NCI-H1105 (cell line): ENCODE measurements at regions not wholly inside any gene's neighbourhood (a gene's known extent, or its start where the extent isn't known, plus 50 kb on each side); places are given as distances from the start of the nearest gene placed in this dataset.
A peak's percentile ranks its signal among the peaks of the same experiment; 100 is the strongest.

Source experiments
- DNase-seq: peaks from one replicate; lab custom pipeline; 2025; lab: John Stamatoyannopoulos, UW

DNA sequence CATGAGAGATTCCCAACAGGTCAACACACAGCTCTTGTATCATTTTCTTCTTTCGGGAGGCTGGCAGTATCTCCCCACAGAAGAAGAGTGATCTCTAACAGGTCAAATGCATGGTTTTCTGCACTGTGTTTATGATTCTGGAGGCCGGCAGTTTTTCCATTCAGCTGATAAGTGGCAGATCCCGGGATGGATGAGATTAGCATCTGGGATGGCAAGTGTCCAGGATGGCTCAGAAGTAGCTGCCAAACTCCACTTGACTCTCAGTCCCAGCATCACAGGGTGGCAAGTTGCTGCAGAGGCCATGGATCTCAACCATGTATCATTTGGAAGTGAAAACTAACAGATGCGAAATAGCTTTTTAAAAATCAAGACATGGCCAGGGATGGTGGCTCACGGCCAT lies 97.8 kb upstream of the SLC44A1 start:
- peak; percentile 68 for DNase-seq

DNA sequence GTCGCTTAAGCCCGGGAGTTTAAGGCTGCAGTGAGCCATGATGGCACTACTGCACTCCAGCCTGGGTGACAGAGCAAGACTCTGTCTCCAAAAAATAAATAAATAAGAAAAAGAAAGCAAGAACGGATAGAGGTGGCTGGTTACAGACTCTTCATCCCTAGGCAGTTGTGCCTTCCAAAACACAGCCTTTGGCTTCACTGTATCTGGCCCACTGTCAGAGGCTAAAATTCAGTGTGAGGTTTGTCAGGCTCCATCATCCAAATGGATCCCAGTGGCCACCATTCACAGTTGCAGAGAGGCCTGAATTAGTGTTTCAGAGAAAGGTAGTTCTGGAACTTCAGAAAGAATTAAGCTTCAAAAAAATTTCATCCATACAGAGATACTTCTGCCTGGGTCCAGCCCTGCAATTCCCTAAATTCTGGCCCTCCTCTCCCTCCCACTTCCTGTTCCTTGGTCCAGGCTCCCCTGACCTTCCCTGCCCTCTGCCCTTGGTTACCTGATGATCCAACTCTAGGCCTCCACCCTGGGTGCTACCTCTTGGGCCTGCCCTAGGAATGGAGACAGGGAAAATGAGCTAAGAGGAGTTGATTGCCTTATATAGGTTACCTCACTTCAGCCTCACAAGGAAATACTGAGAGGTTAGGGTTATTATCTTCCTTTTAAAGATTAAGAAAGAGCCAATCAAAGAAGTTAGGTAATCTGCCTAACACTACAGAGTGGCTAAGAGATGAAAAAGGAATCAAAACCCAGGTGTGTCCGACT lies 97.2 kb upstream of the SLC44A1 start:
- DNase-seq = no peak

GRCh38 chr9:105148328-105149006 lies 96.0 kb upstream of the SLC44A1 start:
- no peak for DNase-seq

GRCh38 chr9:105150991-105151685 lies 93.3 kb upstream of the SLC44A1 start:
- DNase-seq = no peak

GRCh38 chr9:105151686-105151995 lies 92.8 kb upstream of the SLC44A1 start:
- DNase-seq = no peak

DNA sequence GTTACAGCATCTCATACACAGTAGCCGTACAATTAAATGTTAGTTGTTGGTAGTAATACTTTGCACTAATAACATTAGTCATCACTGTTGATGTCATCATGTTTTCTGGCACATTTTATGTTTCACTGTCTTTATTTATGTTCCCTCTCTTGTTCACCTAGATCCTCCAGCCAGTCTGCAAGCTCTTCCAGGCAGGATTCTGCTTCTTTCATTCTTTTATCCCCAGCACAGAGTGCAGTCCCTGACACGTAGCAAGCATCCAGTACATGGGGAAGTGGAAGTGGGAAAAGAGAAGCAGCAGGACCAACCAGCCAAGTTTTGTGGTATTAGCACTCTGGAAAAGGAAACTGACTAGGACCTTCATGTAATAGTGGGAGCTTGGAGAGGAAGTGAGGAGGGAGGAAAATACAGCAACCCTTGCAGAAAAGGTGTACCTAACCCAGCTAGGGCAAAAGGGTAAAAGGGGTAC lies 89.7 kb upstream of the SLC44A1 start:
- DNase-seq = no peak

- DNase-seq = peak; percentile 24
Measured at GRCh38 chr9:105157171-105157583, 87.3 kb upstream of the SLC44A1 start.

DNA sequence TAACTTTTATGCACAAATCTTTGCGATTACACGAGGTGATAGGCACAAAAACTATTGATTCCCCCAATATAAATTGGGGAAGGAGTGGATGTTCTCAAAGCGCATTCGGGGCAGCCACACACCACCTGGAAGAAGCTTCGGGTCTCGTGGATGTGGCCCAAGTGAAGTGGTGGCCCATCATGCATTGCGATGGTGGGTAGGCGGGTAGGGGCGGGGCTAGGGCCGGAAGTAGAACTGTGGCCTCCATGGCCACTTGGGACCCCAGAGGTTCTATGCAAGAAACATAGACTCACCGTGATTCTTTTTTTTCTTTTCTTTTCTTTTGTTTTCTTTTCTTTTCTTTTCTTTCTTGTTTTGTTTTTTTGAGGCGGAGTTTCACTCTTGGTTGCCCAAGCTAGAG lies 86.4 kb upstream of the SLC44A1 start:
- no peak for DNase-seq

DNA sequence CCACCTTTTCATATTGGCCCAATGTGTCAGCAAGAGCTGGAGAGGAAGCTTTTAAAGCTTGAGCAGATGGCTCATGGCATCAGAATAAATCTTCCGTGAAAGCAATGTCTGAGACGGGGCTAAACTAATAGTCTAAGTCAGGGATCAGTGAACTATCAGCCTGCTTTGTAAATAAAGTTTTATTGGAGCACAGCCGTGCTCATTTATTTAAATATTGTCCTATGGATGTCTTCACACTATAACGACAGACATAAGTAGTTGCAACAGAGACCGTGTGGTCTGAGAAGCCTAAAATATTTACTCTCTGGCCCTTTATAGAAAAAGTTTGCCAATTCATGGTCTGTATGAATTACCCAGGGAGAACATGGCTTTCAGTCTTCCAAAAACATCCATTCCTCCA lies 85.6 kb upstream of the SLC44A1 start:
- DNase-seq = no peak

- DNase-seq = no peak
Measured at GRCh38 chr9:105168870-105169319, 75.6 kb upstream of the SLC44A1 start.

GRCh38 chr9:105171076-105171475 lies 73.4 kb upstream of the SLC44A1 start:
- DNase-seq = no peak

GRCh38 chr9:105171589-105171988 lies 72.9 kb upstream of the SLC44A1 start:
- DNase-seq = no peak

GRCh38 chr9:105172436-105172835 lies 72.0 kb upstream of the SLC44A1 start:
- DNase-seq = no peak

- peak; percentile 69 for DNase-seq
Measured at GRCh38 chr9:105173306-105173705, 71.1 kb upstream of the SLC44A1 start.

- DNase-seq = no peak
Measured at GRCh38 chr9:105173826-105174225, 70.6 kb upstream of the SLC44A1 start.

DNA sequence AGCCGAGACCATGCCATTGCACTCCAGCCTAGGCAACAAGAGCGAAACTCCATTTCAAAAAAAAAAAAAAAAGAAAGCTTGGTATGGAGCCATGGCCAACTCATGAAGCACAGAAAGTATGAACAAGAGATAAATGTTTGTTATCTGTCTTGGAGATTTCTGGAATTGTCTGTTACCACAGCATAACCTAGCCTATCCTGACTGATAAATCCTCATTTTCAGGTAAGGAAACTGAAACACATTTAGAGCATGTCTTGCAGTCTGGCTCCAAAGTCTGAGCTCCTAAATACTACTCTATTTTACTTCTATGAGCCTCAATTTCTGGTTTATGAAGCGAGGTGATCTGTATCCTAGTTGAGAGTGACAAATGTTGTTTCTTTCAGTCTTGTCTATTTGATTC lies 68.3 kb upstream of the SLC44A1 start:
- DNase-seq = no peak

DNA sequence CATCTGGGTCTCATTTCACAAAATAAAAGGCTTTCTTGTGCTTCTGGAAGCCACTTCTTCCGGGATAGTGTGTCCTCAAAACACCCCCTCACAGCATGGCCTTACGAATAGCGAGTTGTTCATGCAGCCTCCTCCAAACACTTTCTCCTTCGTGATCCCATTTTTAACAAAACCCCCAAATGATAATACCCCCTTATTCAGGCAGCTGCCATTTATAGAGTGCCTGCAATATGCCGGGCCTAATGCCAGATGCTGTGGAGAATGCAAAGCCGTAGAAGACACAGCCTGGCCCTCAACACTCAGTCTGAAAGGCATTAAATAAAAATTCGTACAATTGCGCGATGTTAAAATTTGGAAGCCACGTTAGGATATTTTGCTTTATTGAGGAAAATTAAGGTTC lies 66.4 kb upstream of the SLC44A1 start:
- no peak for DNase-seq

GRCh38 chr9:105187781-105188180 lies 56.7 kb upstream of the SLC44A1 start:
- DNase-seq = no peak

DNA sequence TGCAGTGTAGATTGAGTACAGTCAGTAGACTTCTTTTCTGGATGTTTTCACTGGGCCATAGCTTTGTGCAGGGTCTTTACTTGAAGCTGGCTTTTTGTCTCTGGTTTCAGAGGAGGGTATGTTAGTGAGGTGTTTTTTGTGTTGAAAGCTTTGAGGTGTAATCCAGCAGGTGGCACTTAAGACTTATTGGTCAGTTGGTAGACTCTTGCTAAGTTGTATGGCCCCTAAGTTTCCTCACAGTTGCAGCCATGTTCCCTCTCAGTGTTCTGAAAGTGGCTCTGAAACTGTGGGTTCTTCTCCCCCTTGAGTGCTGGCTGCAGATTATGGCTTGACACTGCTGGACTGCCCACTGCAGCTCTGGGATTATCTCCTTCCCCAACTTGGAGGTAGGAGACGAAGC lies 55.7 kb upstream of the SLC44A1 start:
- no peak for DNase-seq

DNA sequence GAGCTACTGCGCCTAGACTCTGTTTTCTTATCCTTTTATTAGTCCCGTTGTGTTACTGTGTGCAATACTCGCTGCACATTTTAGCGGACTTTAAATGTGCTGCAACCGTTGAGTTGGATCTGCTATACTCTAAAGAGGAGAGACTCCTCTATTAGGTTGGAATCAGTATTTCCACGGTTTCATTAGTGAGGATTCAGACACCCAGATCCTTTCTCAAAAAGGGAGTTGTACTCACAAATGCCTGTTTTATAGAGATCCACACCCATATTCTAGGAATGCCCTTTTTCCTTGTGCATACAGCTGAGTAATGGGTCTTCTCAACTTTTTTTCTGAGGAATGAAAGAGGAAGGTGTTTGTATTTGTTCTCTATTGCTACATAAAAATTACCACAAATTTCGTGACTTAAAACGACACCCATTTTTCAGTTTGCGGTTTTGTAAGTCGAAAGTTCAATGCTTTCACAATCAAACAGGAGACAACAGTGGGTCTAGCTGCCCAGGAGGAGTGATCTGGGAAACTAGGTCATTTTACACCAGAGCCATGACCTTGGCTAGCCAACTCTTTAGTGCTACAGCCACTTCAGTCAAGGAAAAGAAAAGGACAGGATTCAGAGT lies 52.8 kb upstream of the SLC44A1 start:
- DNase-seq = no peak

DNA sequence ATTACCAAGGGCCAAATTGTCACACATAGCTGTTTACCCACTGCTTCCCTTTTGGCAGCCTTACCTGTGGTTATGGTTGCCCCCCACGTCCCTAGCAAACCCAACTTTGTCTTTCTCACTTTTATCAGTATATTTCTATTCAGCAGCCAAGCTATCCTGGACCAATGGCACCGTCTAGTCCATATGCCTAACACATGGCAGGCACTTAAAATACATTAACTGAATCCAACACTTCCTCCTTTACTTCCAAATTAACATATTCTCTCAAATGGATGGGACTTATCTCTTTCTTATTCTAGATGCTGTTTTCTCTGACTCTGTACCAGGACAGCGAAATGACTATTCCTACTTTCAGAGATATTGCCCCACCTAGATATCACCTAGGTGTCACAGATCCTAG lies 50.9 kb upstream of the SLC44A1 start:
- no peak for DNase-seq

DNA sequence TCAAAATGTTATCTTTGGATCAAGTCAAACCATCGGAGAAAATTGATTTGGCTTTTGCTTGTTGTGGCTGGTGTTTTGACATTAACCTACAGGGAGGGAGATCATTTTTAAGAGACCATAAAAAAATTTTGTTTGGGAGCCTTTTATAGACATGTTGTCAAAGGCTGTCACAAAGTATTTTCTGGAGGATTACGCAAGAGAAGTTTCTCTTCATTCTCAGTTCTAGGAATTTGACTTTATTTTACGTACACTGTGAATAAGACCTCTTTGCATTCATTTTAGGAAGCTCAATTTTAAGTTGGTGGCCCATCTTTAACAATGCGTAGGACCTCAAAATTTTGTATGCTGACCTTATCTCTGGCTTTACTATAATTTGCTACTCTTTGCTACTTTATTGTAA lies 50.2 kb upstream of the SLC44A1 start:
- no peak for DNase-seq
